Testis (tissue), 2 donors: ENCODE measurements at regions not wholly inside any gene's neighbourhood (a gene's known extent, or its start where the extent isn't known, plus 50 kb on each side); places are given as distances from the start of the nearest gene placed in this dataset.

Experiments used
- DNase-seq: peaks from one replicate; pipeline ENCODE4 v3.0.0-alpha.2; 2019
- H3K27ac ChIP-seq, 2 donors: fragments of 200-600 bp; sonication (generic); one replicate each; pipeline ENCODE4 v1.5.1; 2019
- H3K27me3 ChIP-seq: fragments of 200-600 bp; sonication (generic); one replicate; pipeline ENCODE4 v1.5.1; 2019
- H3K36me3 ChIP-seq: fragments of 200-600 bp; sonication (generic); one replicate; pipeline ENCODE4 v1.5.1; 2017; ENCODE audit warnings: low read depth; ENCODE audit errors: missing control alignments
- H3K4me1 ChIP-seq: fragments of 200-600 bp; sonication (generic); one replicate; pipeline ENCODE4 v1.5.1; 2019
- H3K4me3 ChIP-seq, 2 donors: fragments of 200-600 bp; sonication (generic); one replicate each; pipeline ENCODE4 v1.5.1; 2017 to 2019
- H3K9me3 ChIP-seq: fragments of 200-600 bp; sonication (generic); one replicate; pipeline ENCODE4 v1.5.1; 2017
- CTCF ChIP-seq, 3 experiments: fragments of 450-650 bp in 2 of 3; fragments of 200-600 bp in 1 of 3; sonication (generic) in 1 of 3; IDR thresholded peaks; one replicate each; pipeline ENCODE4 v1.5.1; 2016 to 2019; ENCODE audit warnings: antibody characterized with exemption in 3 of 3, mild to moderate bottlenecking in 2 of 3, moderate library complexity in 1 of 3
- POLR2A ChIP-seq: fragments of 450-650 bp; IDR thresholded peaks from one replicate; pipeline ENCODE4 v1.6.1; 2017; ENCODE audit warnings: antibody characterized with exemption, mild to moderate bottlenecking, moderate library complexity
- WGBS, 2 donors: methylation state at CpG; one replicate each; pipeline ENCODE4 v1.1.5; 2018; 5-methylcytosine and 5-hydroxymethylcytosine counted together
- intact Hi-C: fragments of 100-400 bp; cut with DNase I; formaldehyde crosslinking; loops from one replicate; pipeline ENCODE4 v1.15.1; 2023; ENCODE audit warnings: low total_unique reads

GRCh38 chr3:55376753-55377347 is 110.3 kb downstream of the WNT5A start:
- Histone ChIP-seq H3K4me3 (no peak overlapping the region), H3K4me1 (no peaks in the 10 kb centered on the region), H3K36me3 (no peaks in the 10 kb centered on the region), H3K9me3 (no peaks in the 10 kb centered on the region), H3K27me3 (no peaks in the 10 kb centered on the region), H3K27ac (no peak overlapping the region)
- intact Hi-C loops = no loop called here
- WGBS, 2 donors = 71 to 94% methylated on average over 3 of the region's 3 CpGs
- TF ChIP-seq CTCF (IDR thresholded peaks at IDR 0.05) (no peak), POLR2A (no peak)
- no peak for DNase-seq

GRCh38 chr3:55373423-55373822 is 113.7 kb downstream of the WNT5A start:
- intact Hi-C loops = no loop called here
- H3K9me3 ChIP-seq = no peaks in the 10 kb centered on the region
- WGBS, 2 donors = 87 to 90% methylated on average over 5 of the region's 5 CpGs
- no peak overlapping the region for H3K27ac ChIP-seq
- no peak for TF ChIP-seq POLR2A
- no peak for TF ChIP-seq CTCF (IDR thresholded peaks at IDR 0.05)
- no peaks in the 10 kb centered on the region for H3K4me1 ChIP-seq
- no peak overlapping the region for H3K4me3 ChIP-seq
- no peaks in the 10 kb centered on the region for H3K27me3 ChIP-seq
- no peak for DNase-seq
- no peaks in the 10 kb centered on the region for H3K36me3 ChIP-seq

- Histone ChIP-seq H3K36me3 (no peaks in the 10 kb centered on the region), H3K27me3 (no peaks in the 10 kb centered on the region), H3K9me3 (no peaks in the 10 kb centered on the region), H3K27ac (no peak overlapping the region), H3K4me3 (no peak overlapping the region), H3K4me1 (no peaks in the 10 kb centered on the region)
- WGBS, 2 donors = 69 to 73% methylated on average over 12 of the region's 12 CpGs
- TF ChIP-seq POLR2A = no peak
- TF ChIP-seq CTCF (IDR thresholded peaks at IDR 0.05) = no peak
- intact Hi-C loops = no loop called here
- DNase-seq = no peak
Observed at GRCh38 chr3:55370272-55370671, 116.8 kb downstream of the WNT5A start.

GRCh38 chr3:55369141-55369847 is 117.8 kb downstream of the WNT5A start:
- no peaks in the 10 kb centered on the region for H3K4me1 ChIP-seq
- no peak for DNase-seq
- no peak overlapping the region for H3K27ac ChIP-seq
- no peak overlapping the region for H3K4me3 ChIP-seq
- H3K27me3 ChIP-seq = no peaks in the 10 kb centered on the region
- H3K36me3 ChIP-seq = no peaks in the 10 kb centered on the region
- TF ChIP-seq CTCF (IDR thresholded peaks at IDR 0.05) (no peak), POLR2A (no peak)
- 78 to 80% methylated on average over 9 to 10 of the region's 10 CpGs for WGBS, 2 donors
- intact Hi-C loops = no loop called here
- no peaks in the 10 kb centered on the region for H3K9me3 ChIP-seq

GRCh38 chr3:55368366-55368765 is 118.7 kb downstream of the WNT5A start:
- Histone ChIP-seq H3K36me3 (no peaks in the 10 kb centered on the region), H3K4me1 (no peaks in the 10 kb centered on the region), H3K9me3 (no peaks in the 10 kb centered on the region), H3K27me3 (no peaks in the 10 kb centered on the region), H3K27ac (no peak overlapping the region), H3K4me3 (no peak overlapping the region)
- TF ChIP-seq CTCF (IDR thresholded peaks at IDR 0.05) (no peak), POLR2A (no peak)
- 46 to 76% methylated on average over 4 to 6 of the region's 6 CpGs for WGBS, 2 donors
- DNase-seq = no peak
- intact Hi-C loops = no loop called here
